ENCODE measurements at regions not wholly inside any gene's neighbourhood (a gene's known extent, or its start where the extent isn't known, plus 50 kb on each side); places are given as distances from the start of the nearest gene placed in this dataset.
A peak's percentile ranks its signal among the peaks of the same experiment; 100 is the strongest.

DNA sequence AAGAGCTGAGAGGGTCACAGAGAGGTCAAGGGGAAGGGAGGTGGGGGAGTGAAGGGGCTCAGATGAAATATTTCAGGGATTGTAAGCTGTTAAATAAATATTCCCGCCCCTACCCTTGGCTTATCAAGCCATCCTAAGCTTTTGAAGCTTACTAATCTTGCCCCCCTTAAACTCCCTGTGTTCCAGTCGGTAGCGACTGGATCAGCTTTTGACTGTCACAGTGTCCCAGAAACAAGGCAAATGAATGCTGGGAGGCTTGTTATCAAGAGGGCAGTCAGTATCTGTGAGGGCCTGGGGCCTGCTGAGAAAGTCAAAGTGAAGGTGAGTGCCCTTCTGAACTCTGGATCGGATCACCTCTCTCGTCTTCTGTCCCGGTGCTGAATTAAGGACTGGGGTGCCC lies 128.1 kb downstream of the DACT1 start:
- Histone ChIP-seq H3K36me3 (replicated peaks in 1 of 2; ENCODE audit: control insufficient read depth in 2 of 2, insufficient read depth in 2 of 2, low read length in 2 of 2) (no peaks in the 10 kb centered on the region), H3K27ac (replicated peaks; ENCODE audit: low read length) (no peak overlapping the region), H3K23ac (ENCODE audit: low read depth, low read length, poor library complexity) (no peak overlapping the region), H4K8ac (ENCODE audit: low read depth, low read length) (no peak overlapping the region), H2BK12ac (ENCODE audit: low read length) (no peak overlapping the region), H3K4ac (ENCODE audit: low read length) (no peak overlapping the region), H4K91ac (ENCODE audit: low read depth, low read length, poor library complexity) (no peak overlapping the region), H3K4me3 (ENCODE audit: low read length in 2 of 2) (peak overlapping the region in 1 of 2 donors; percentile 39), H2BK120ac (ENCODE audit: low read depth, low read length) (no peak overlapping the region), H3K9me3 (replicated peaks in 1 of 2; ENCODE audit: control insufficient read depth in 2 of 2, insufficient read depth in 1 of 2, low read depth in 1 of 2, low read length in 2 of 2) (no peaks in the 10 kb centered on the region), H3K4me2 (ENCODE audit: insufficient read depth, low read length, poor library complexity, severe bottlenecking) (no peak overlapping the region), H2AK5ac (ENCODE audit: low read depth, low read length) (no peak overlapping the region), H2AFZ (ENCODE audit: low read length) (peak overlapping the region; percentile 83), H3K9ac (ENCODE audit: low read depth, low read length, poor library complexity) (no peak overlapping the region), H3K18ac (ENCODE audit: low read length) (no peak overlapping the region), H3K4me1 (ENCODE audit: control insufficient read depth in 2 of 2, insufficient read depth in 1 of 2, low read depth in 1 of 2, low read length in 2 of 2) (peaks cover 5 to 18% of the 10 kb centered on the region in 2 donors), H2BK5ac (ENCODE audit: low read length) (no peak overlapping the region), H3K79me1 (ENCODE audit: low read depth, low read length) (no peaks in the 10 kb centered on the region), H3K14ac (ENCODE audit: low read length) (no peak overlapping the region), H3K27me3 (ENCODE audit: control insufficient read depth in 3 of 3, insufficient read depth in 3 of 3, low read depth in 1 of 3, low read length in 3 of 3) (no peaks in the 10 kb centered on the region), H2BK15ac (ENCODE audit: low read length) (no peak overlapping the region)
- WGBS, 2 donors (ENCODE audit: extremely low coverage in 2 of 2, insufficient read length in 2 of 2, insufficient replicate concordance in 1 of 2), result no CpG with 5 or more reads among the region's 6 CpGs
- no peak for DNase-seq (ENCODE audit: low spot score)

DNA sequence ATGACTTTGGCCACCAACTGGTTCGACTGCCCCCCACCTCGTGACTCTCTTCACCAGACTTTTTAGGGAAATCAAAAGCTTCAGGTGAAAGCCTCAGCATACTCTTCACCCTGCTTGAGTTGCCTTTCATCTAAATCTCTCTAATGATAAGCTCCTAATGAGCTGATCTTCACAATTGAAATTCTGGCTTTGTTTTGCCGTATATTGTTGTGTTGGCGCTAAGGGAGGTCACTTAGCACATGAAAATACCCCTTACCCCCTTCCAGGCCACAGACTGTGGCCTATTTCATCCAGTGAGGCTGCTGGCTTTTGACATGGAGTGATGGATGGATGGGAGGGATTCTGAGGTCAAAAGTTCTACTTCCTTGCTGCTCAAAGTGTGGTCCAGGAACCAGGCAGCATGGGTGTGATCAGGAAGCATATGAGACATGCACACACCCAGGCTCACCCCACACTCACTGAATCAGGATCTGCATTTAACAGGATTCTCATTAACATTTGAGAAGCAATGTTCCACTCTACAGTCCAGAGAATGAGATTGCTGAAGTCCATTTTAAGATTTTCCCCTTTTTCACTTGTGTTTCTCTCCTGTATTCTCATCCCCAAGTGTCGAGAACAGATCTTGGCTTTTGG lies 131.4 kb downstream of the DACT1 start:
- no peak overlapping the region for H3K23ac ChIP-seq (ENCODE audit: low read depth, low read length, poor library complexity)
- H4K91ac ChIP-seq (ENCODE audit: low read depth, low read length, poor library complexity), result no peak overlapping the region
- H3K4me1 ChIP-seq (ENCODE audit: control insufficient read depth in 2 of 2, insufficient read depth in 1 of 2, low read depth in 1 of 2, low read length in 2 of 2), result peaks cover 18 to 19% of the 10 kb centered on the region in 2 donors
- no peak overlapping the region for H2BK12ac ChIP-seq (ENCODE audit: low read length)
- no peaks in the 10 kb centered on the region for H3K79me1 ChIP-seq (ENCODE audit: low read depth, low read length)
- no peak overlapping the region for H3K18ac ChIP-seq (ENCODE audit: low read length)
- H3K27ac ChIP-seq (replicated peaks; ENCODE audit: low read length), result no peak overlapping the region
- H3K4me3 ChIP-seq (ENCODE audit: low read length in 2 of 2), result no peak overlapping the region
- H3K14ac ChIP-seq (ENCODE audit: low read length), result no peak overlapping the region
- no peak overlapping the region for H2BK120ac ChIP-seq (ENCODE audit: low read depth, low read length)
- WGBS, 2 donors (ENCODE audit: extremely low coverage in 2 of 2, insufficient read length in 2 of 2, insufficient replicate concordance in 1 of 2), result no CpG with 5 or more reads among the region's 5 CpGs
- H4K8ac ChIP-seq (ENCODE audit: low read depth, low read length), result no peak overlapping the region
- H3K36me3 ChIP-seq (replicated peaks in 1 of 2; ENCODE audit: control insufficient read depth in 2 of 2, insufficient read depth in 2 of 2, low read length in 2 of 2), result no peaks in the 10 kb centered on the region
- H3K27me3 ChIP-seq (ENCODE audit: control insufficient read depth in 3 of 3, insufficient read depth in 3 of 3, low read depth in 1 of 3, low read length in 3 of 3), result no peaks in the 10 kb centered on the region
- no peak overlapping the region for H2BK15ac ChIP-seq (ENCODE audit: low read length)
- H3K9me3 ChIP-seq (replicated peaks in 1 of 2; ENCODE audit: control insufficient read depth in 2 of 2, insufficient read depth in 1 of 2, low read depth in 1 of 2, low read length in 2 of 2), result no peaks in the 10 kb centered on the region
- DNase-seq (ENCODE audit: low spot score), result no peak
- no peak overlapping the region for H2BK5ac ChIP-seq (ENCODE audit: low read length)
- no peak overlapping the region for H3K9ac ChIP-seq (ENCODE audit: low read depth, low read length, poor library complexity)
- H2AK5ac ChIP-seq (ENCODE audit: low read depth, low read length), result no peak overlapping the region
- H3K4me2 ChIP-seq (ENCODE audit: insufficient read depth, low read length, poor library complexity, severe bottlenecking), result no peak overlapping the region
- peak overlapping the region; percentile 52 for H2AFZ ChIP-seq (ENCODE audit: low read length)
- no peak overlapping the region for H3K4ac ChIP-seq (ENCODE audit: low read length)

DNA sequence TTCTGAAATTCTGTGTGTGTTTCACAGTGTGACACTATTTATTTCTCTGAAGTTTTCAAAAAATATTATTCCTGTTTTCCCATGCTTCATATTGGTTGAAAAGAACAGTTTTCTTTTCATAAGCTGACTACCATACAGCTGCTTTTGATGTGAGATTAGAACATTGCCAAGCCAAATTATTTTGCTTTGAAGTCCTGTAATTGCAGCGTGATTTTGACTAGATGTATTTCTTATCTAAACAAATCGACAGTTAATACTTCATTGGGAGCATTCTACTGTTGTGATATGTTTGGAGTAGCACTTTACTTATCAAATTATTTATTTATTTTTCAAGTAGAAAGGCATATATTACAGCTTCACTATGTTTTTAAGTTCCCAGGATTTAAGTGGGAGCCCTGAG lies 132.0 kb downstream of the DACT1 start:
- Histone ChIP-seq H2BK15ac (ENCODE audit: low read length) (no peak overlapping the region), H3K9me3 (replicated peaks in 1 of 2; ENCODE audit: control insufficient read depth in 2 of 2, insufficient read depth in 1 of 2, low read depth in 1 of 2, low read length in 2 of 2) (no peaks in the 10 kb centered on the region), H2AFZ (ENCODE audit: low read length) (no peak overlapping the region), H2AK5ac (ENCODE audit: low read depth, low read length) (no peak overlapping the region), H2BK120ac (ENCODE audit: low read depth, low read length) (no peak overlapping the region), H2BK12ac (ENCODE audit: low read length) (no peak overlapping the region), H3K27me3 (ENCODE audit: control insufficient read depth in 3 of 3, insufficient read depth in 3 of 3, low read depth in 1 of 3, low read length in 3 of 3) (no peaks in the 10 kb centered on the region), H3K4ac (ENCODE audit: low read length) (no peak overlapping the region), H3K27ac (replicated peaks; ENCODE audit: low read length) (no peak overlapping the region), H3K4me3 (ENCODE audit: low read length in 2 of 2) (no peak overlapping the region), H3K79me1 (ENCODE audit: low read depth, low read length) (no peaks in the 10 kb centered on the region), H3K4me1 (ENCODE audit: control insufficient read depth in 2 of 2, insufficient read depth in 1 of 2, low read depth in 1 of 2, low read length in 2 of 2) (peaks cover 18 to 19% of the 10 kb centered on the region in 2 donors), H3K23ac (ENCODE audit: low read depth, low read length, poor library complexity) (no peak overlapping the region), H3K9ac (ENCODE audit: low read depth, low read length, poor library complexity) (no peak overlapping the region), H3K14ac (ENCODE audit: low read length) (no peak overlapping the region), H4K8ac (ENCODE audit: low read depth, low read length) (no peak overlapping the region), H4K91ac (ENCODE audit: low read depth, low read length, poor library complexity) (no peak overlapping the region), H3K36me3 (replicated peaks in 1 of 2; ENCODE audit: control insufficient read depth in 2 of 2, insufficient read depth in 2 of 2, low read length in 2 of 2) (no peaks in the 10 kb centered on the region), H2BK5ac (ENCODE audit: low read length) (no peak overlapping the region), H3K4me2 (ENCODE audit: insufficient read depth, low read length, poor library complexity, severe bottlenecking) (no peak overlapping the region), H3K18ac (ENCODE audit: low read length) (no peak overlapping the region)
- no CpG with 5 or more reads among the region's 2 CpGs for WGBS, 2 donors (ENCODE audit: extremely low coverage in 2 of 2, insufficient read length in 2 of 2, insufficient replicate concordance in 1 of 2)
- DNase-seq (ENCODE audit: low spot score), result no peak

DNA sequence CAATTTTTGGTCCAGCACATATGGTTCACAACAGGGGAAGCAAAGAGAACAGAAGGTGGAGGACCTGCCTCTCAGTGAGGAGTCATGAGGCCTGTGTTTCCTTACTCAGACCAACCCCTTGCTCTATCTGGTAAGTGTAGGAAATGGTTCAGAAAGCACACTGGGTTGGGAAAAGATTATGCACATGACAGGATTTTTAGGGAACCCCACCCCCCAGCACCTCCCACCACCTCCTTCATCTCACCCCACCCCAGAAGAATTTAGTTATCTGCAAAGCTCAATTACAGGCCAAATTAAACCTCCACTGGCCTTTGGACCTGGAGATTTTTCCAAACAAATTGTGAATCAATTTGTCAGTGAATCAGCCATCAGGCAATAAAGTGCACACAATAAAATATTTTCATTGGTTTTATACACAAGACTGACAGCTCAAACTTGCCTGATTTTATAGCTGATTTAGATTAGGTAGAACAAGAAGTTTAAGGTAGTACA lies 132.8 kb downstream of the DACT1 start:
- no peak overlapping the region for H3K27ac ChIP-seq (replicated peaks; ENCODE audit: low read length)
- no peak overlapping the region for H3K4ac ChIP-seq (ENCODE audit: low read length)
- no peak overlapping the region for H2AK5ac ChIP-seq (ENCODE audit: low read depth, low read length)
- H3K36me3 ChIP-seq (replicated peaks in 1 of 2; ENCODE audit: control insufficient read depth in 2 of 2, insufficient read depth in 2 of 2, low read length in 2 of 2), result no peaks in the 10 kb centered on the region
- no peaks in the 10 kb centered on the region for H3K9me3 ChIP-seq (replicated peaks in 1 of 2; ENCODE audit: control insufficient read depth in 2 of 2, insufficient read depth in 1 of 2, low read depth in 1 of 2, low read length in 2 of 2)
- no peak overlapping the region for H3K4me3 ChIP-seq (ENCODE audit: low read length in 2 of 2)
- peaks cover 13 to 16% of the 10 kb centered on the region in 2 donors for H3K4me1 ChIP-seq (ENCODE audit: control insufficient read depth in 2 of 2, insufficient read depth in 1 of 2, low read depth in 1 of 2, low read length in 2 of 2)
- H2BK5ac ChIP-seq (ENCODE audit: low read length), result no peak overlapping the region
- no peak overlapping the region for H4K91ac ChIP-seq (ENCODE audit: low read depth, low read length, poor library complexity)
- no peak overlapping the region for H3K18ac ChIP-seq (ENCODE audit: low read length)
- H3K27me3 ChIP-seq (ENCODE audit: control insufficient read depth in 3 of 3, insufficient read depth in 3 of 3, low read depth in 1 of 3, low read length in 3 of 3), result no peaks in the 10 kb centered on the region
- no peak for DNase-seq (ENCODE audit: low spot score)
- H2BK12ac ChIP-seq (ENCODE audit: low read length), result no peak overlapping the region
- no peak overlapping the region for H3K4me2 ChIP-seq (ENCODE audit: insufficient read depth, low read length, poor library complexity, severe bottlenecking)
- H3K14ac ChIP-seq (ENCODE audit: low read length), result no peak overlapping the region
- no peaks in the 10 kb centered on the region for H3K79me1 ChIP-seq (ENCODE audit: low read depth, low read length)
- H3K9ac ChIP-seq (ENCODE audit: low read depth, low read length, poor library complexity), result no peak overlapping the region
- no peak overlapping the region for H2AFZ ChIP-seq (ENCODE audit: low read length)
- H3K23ac ChIP-seq (ENCODE audit: low read depth, low read length, poor library complexity), result no peak overlapping the region
- no peak overlapping the region for H2BK120ac ChIP-seq (ENCODE audit: low read depth, low read length)
- H4K8ac ChIP-seq (ENCODE audit: low read depth, low read length), result no peak overlapping the region
- H2BK15ac ChIP-seq (ENCODE audit: low read length), result no peak overlapping the region

Data from neuronal stem cell (in vitro differentiated cells).